Heart right ventricle (tissue), 16 donors: ENCODE measurements at regions not wholly inside any gene's neighbourhood (a gene's known extent, or its start where the extent isn't known, plus 50 kb on each side); places are given as distances from the start of the nearest gene placed in this dataset.

Experiments used
- ATAC-seq, 8 donors: fragments of 200-7000 bp; cut with Tn5 transposase; one replicate each; pipeline ENCODE4 v1.9.1; 2020; ENCODE audit warnings: mild to moderate bottlenecking in 8 of 8, moderate library complexity in 8 of 8, moderate number of reproducible peaks in 1 of 8
- DNase-seq, 2 donors: peaks; one replicate each; pipeline ENCODE4 v3.0.0-alpha.2; 2020
- H3K27ac ChIP-seq, 10 donors: fragments of 200-600 bp; sonication (generic) in 2 of 10; one replicate each; pipeline versions ENCODE4 v1.5.0 to v1.8.0; 2020 to 2022; ENCODE audit warnings: mild to moderate bottlenecking in 3 of 10
- H3K27me3 ChIP-seq, 7 donors: fragments of 200-600 bp; one replicate each; pipeline ENCODE4 v1.8.0; 2021 to 2022; ENCODE audit warnings: mild to moderate bottlenecking in 2 of 7
- H3K36me3 ChIP-seq, 9 donors: fragments of 200-600 bp; sonication (generic) in 1 of 9; one replicate each; pipeline versions ENCODE4 v1.5.0 to v1.8.0; 2020 to 2022; ENCODE audit warnings: mild to moderate bottlenecking in 2 of 9
- H3K4me1 ChIP-seq, 9 donors: fragments of 200-600 bp; sonication (generic) in 1 of 9; one replicate each; pipeline versions ENCODE4 v1.5.0 to v1.8.0; 2020 to 2022; ENCODE audit warnings: mild to moderate bottlenecking in 4 of 9
- H3K4me3 ChIP-seq, 10 donors: fragments of 200-600 bp; sonication (generic) in 2 of 10; one replicate each; pipeline versions ENCODE4 v1.5.0 to v1.8.0; 2020 to 2022; ENCODE audit warnings: mild to moderate bottlenecking in 7 of 10, moderate library complexity in 2 of 10
- H3K9me3 ChIP-seq, 11 donors: fragments of 200-600 bp in 10 of 11; sonication (generic) in 2 of 11; one replicate each; pipeline versions ENCODE4 v1.5.0 to v1.8.0; 2013 to 2022; ENCODE audit warnings: mild to moderate bottlenecking in 2 of 11, control low read depth in 1 of 11, moderate library complexity in 1 of 11
- WGBS, 2 donors: extraction: QIAGEN DNeasy Blood & Tissue Kit; methylation state at CpG; one replicate each; pipeline ENCODE4 v1.1.7; 2013; ENCODE audit warnings: inconsistent platforms in 1 of 2; 5-methylcytosine and 5-hydroxymethylcytosine counted together
- intact Hi-C, 10 donors: fragments of 100-400 bp; cut with DNase I; formaldehyde crosslinking; loops; one replicate each; pipeline versions ENCODE4 v1.11.1 to v1.14.2; 2022
- TF ChIP-seq, protein P1 (sequence below), 9 donors: fragments of 200-600 bp; sonication (generic) in 2 of 9; IDR thresholded peaks; one replicate each; pipeline versions ENCODE4 v1.5.0 to v1.8.0; 2021 to 2022; ENCODE audit warnings: antibody characterized with exemption in 9 of 9, mild to moderate bottlenecking in 5 of 9, moderate library complexity in 1 of 9
- donor health status: Arrhythmogenic right ventricular cardiomyopathy.
- donor health status: ischemic (EF 13 %, LVEDD 7.1; RV severe dilation, severe dysfunction).
- donor health status: healthy with polysubstance abuse.
- donor health status: DM: no; HTN: yes; CAD: no.
- donor health status: DM: no; HTN: no; CAD: no.
- donor health status: ischemic (EF 25% LVEDD 6.9; RV normal size, moderate dysfunction).
- donor health status: ischemic (EF 25% LVEDD 5.7; RV mildly dilated, moderate dysfunction).
- donor health status: healthy.
- donor health status: DM: yes; HTN: yes; CAD: no.
- donor health status: Ischemic cardiomyopathy.
- donor health status: ischemic (EF 35%, LVEDD 5.7; RV mildly dilated, moderate dysfunction).
- donor health status: nonischemic (EF 11% LVEDD 7.7; RV severe dilation, severe dysfunction).
- donor health status: DM: yes; HTN: yes; CAD: no.
- donor health status: PGD.
- donor health status: ischemic (EF 29% LVEDD 5.4; RV normal size, mild dysfunction).
- donor health status: nonischemic (EF 23%, LVEDD 6.1; RV moderate dilation, normal function).

- Histone ChIP-seq H3K9me3 (peaks cover 0 to 3% (median 0%) of the 10 kb centered on the region in 11 donors), H3K27me3 (peaks cover 0 to 25% (median 4%) of the 10 kb centered on the region in 7 donors), H3K4me1 (peaks cover 0 to 13% (median 9%) of the 10 kb centered on the region in 9 donors), H3K36me3 (no peaks in the 10 kb centered on the region), H3K4me3 (no peak overlapping the region), H3K27ac (no peak overlapping the region)
- ATAC-seq: no peak
- no peak for DNase-seq
- 62 to 73% methylated on average over 9 of the region's 9 CpGs for WGBS, 2 donors
- intact Hi-C loops: loop anchor here in 9 of 10 donors (2.0 to 5.0 kb wide), 4 partner anchors 341 to 486 kb away; no protein-coding TSS in a partner anchor
- TF ChIP-seq, protein P1, sequence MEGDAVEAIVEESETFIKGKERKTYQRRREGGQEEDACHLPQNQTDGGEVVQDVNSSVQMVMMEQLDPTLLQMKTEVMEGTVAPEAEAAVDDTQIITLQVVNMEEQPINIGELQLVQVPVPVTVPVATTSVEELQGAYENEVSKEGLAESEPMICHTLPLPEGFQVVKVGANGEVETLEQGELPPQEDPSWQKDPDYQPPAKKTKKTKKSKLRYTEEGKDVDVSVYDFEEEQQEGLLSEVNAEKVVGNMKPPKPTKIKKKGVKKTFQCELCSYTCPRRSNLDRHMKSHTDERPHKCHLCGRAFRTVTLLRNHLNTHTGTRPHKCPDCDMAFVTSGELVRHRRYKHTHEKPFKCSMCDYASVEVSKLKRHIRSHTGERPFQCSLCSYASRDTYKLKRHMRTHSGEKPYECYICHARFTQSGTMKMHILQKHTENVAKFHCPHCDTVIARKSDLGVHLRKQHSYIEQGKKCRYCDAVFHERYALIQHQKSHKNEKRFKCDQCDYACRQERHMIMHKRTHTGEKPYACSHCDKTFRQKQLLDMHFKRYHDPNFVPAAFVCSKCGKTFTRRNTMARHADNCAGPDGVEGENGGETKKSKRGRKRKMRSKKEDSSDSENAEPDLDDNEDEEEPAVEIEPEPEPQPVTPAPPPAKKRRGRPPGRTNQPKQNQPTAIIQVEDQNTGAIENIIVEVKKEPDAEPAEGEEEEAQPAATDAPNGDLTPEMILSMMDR (IDR thresholded peaks at IDR 0.05): no peak
Observed at GRCh38 chr20:4593149-4593525, 93.1 kb upstream of the PRNP start.

DNA sequence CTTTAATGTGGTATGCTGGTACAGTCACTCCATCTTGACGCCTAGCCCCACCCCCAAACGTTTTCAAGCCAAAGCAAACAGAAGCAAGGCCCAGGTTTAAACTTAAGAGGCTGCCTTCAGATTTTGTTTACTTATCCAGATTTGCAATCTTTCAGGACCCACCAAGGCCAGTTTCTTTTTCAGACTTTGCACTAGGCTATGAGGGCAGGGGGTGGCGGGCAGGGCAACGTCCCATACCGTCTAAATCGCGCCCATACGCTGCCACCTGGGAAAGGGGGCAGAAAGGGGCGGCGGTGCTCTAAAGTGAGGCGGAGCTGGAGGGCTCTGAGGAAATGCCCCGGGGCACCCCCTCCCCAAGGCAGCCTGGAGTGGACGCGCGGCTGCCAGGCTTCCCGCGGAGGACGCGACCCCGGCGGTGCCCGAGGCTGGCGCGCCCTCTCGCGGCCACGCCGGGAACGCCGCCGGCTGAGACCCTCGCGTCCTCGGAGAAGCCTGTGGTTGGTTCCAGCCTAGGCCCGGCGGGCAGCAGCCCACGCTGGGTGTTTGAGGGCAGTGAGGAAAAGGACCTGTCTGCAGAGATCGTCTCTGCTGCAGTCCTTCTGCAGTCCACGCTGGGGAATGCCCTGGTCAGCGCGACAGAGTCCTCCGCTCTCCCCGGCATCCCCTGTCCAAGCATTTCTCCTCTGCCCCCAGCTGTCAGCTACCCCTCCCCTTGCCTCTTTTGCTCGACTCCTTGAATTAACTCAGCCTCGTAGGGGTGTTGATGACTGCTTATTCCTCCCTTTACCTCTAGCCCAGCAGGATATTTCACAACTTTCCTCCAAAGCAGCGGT, 93.7 kb upstream of the PRNP start:
- TF ChIP-seq, protein P1 (IDR thresholded peaks at IDR 0.05): peak; percentile 77 to 98 (median 94)
- DNase-seq (peak in 1 of 2 donors; percentile 55), ATAC-seq (peak; percentile 68 to 93 (median 77))
- 9 to 10% methylated on average over 46 of the region's 46 CpGs for WGBS, 2 donors
- intact Hi-C loops: loop anchor here in 9 of 10 donors (1.0 to 5.0 kb wide), 5 partner anchors 340 to 485 kb away; no protein-coding TSS in a partner anchor
- H3K9me3 ChIP-seq: peaks cover 0 to 3% (median 0%) of the 10 kb centered on the region in 11 donors
- H3K36me3 ChIP-seq: no peaks in the 10 kb centered on the region
- H3K27ac ChIP-seq: no peak overlapping the region
- H3K4me3 ChIP-seq: peak overlapping the region in 8 of 10 donors; percentile 13 to 55 (median 42)
- H3K4me1 ChIP-seq: peaks cover 0 to 13% (median 9%) of the 10 kb centered on the region in 9 donors
- peaks cover 0 to 25% (median 4%) of the 10 kb centered on the region in 7 donors for H3K27me3 ChIP-seq

DNA sequence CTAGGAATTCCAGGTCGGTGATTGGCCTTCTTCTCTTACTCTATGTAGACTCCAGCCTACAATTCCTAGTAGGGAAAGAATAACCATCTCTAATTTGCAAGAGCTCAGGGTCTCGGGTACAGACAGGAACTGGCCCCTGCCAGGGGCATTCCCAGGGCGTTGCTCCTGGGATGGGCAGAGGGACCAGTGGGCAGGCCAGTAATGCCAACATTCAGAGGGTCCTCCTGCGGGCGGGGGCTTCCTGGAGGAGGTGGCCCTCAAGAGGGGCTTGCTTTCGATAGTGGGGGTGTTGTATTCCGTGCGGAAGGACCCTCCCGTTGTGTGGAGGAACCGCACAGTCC, 94.3 kb upstream of the PRNP start:
- intact Hi-C loops: loop anchor here in 9 of 10 donors (1.0 to 5.0 kb wide), 5 partner anchors 340 to 485 kb away; no protein-coding TSS in a partner anchor
- H3K4me1 ChIP-seq: peaks cover 0 to 13% (median 9%) of the 10 kb centered on the region in 9 donors
- peaks cover 0 to 25% (median 4%) of the 10 kb centered on the region in 7 donors for H3K27me3 ChIP-seq
- TF ChIP-seq, protein P1 (IDR thresholded peaks at IDR 0.05): no peak
- ATAC-seq: peak in 3 of 8 donors; percentile 9 to 34 (median 17)
- 54 to 62% methylated on average over 10 of the region's 10 CpGs for WGBS, 2 donors
- no peaks in the 10 kb centered on the region for H3K36me3 ChIP-seq
- no peak overlapping the region for H3K27ac ChIP-seq
- no peaks in the 10 kb centered on the region for H3K9me3 ChIP-seq
- peak overlapping the region in 1 of 10 donors; percentile 47 for H3K4me3 ChIP-seq
- no peak for DNase-seq

GRCh38 chr20:4585758-4586157, 100.5 kb upstream of the PRNP start:
- TF ChIP-seq, protein P1 (IDR thresholded peaks at IDR 0.05): no peak
- DNase-seq (no peak), ATAC-seq (no peak)
- Histone ChIP-seq H3K27ac (no peak overlapping the region), H3K9me3 (peaks cover 0 to 5% (median 0%) of the 10 kb centered on the region in 11 donors), H3K4me1 (no peaks in the 10 kb centered on the region), H3K4me3 (no peak overlapping the region), H3K27me3 (peaks cover 0 to 21% (median 11%) of the 10 kb centered on the region in 7 donors), H3K36me3 (no peaks in the 10 kb centered on the region)
- intact Hi-C loops: no loop called here
- 62 to 70% methylated on average over 5 of the region's 5 CpGs for WGBS, 2 donors
